ENCODE measurements at regions not wholly inside any gene's neighbourhood (a gene's known extent, or its start where the extent isn't known, plus 50 kb on each side); places are given as distances from the start of the nearest gene placed in this dataset.

DNA sequence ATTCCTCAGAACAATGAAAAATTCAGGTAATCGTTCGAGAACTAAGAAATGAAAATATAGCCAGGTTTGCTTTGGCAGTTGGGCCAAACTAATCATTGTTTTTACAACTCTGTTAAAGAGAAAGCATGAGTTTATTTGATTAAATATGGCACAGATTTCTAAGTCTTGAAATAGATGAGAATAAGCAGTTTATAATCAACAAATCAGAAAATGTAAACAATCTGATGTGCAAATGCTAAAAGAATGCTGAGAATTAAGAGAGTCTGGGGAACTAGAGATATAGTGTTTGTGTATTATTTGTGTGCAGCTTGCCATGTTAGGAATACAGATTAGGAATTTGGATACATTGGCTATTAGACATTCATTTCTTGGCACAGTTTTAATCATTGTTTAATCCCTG is 212.5 kb downstream of the TANC2 start:
- Histone ChIP-seq H3K4me3 (replicated peaks in 1 of 3) (no peak overlapping the region), H3K27ac (no peak overlapping the region), H3K27me3 (no peaks in the 10 kb centered on the region), H3K4me1 (no peaks in the 10 kb centered on the region), H3K36me3 (no peaks in the 10 kb centered on the region), H3K9me3 (no peaks in the 10 kb centered on the region)
- no peak for DNase-seq
- WGBS, 2 donors, result 60 to 72% methylated on average over 2 of the region's 2 CpGs
- intact Hi-C loops (cut with DNase I), result no loop called here
- no peak for TF ChIP-seq POLR2A (IDR thresholded peaks at IDR 0.05)
- TF ChIP-seq, protein P1, sequence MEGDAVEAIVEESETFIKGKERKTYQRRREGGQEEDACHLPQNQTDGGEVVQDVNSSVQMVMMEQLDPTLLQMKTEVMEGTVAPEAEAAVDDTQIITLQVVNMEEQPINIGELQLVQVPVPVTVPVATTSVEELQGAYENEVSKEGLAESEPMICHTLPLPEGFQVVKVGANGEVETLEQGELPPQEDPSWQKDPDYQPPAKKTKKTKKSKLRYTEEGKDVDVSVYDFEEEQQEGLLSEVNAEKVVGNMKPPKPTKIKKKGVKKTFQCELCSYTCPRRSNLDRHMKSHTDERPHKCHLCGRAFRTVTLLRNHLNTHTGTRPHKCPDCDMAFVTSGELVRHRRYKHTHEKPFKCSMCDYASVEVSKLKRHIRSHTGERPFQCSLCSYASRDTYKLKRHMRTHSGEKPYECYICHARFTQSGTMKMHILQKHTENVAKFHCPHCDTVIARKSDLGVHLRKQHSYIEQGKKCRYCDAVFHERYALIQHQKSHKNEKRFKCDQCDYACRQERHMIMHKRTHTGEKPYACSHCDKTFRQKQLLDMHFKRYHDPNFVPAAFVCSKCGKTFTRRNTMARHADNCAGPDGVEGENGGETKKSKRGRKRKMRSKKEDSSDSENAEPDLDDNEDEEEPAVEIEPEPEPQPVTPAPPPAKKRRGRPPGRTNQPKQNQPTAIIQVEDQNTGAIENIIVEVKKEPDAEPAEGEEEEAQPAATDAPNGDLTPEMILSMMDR (IDR thresholded peaks at IDR 0.05), result no peak

DNA sequence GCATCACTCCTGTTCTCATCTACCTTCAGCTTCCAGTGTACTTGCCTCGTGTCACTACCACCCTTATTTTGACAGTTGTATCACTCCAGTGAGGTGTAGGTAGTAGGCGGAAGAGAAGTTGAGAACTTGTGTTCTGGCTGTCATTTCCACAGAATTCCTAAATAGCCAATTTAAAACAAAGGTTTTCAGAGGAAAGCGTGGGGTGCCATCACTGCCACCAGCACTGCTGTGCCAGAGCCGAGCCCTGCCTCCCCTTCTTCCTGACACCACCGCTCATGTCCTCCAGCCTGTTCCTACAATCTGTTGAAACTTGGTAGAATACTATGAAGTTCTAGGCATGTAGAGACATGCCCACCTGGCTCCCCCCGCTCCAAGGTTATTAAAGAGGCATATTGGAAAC is 215.8 kb downstream of the TANC2 start:
- Histone ChIP-seq H3K27me3 (no peaks in the 10 kb centered on the region), H3K36me3 (no peaks in the 10 kb centered on the region)

DNA sequence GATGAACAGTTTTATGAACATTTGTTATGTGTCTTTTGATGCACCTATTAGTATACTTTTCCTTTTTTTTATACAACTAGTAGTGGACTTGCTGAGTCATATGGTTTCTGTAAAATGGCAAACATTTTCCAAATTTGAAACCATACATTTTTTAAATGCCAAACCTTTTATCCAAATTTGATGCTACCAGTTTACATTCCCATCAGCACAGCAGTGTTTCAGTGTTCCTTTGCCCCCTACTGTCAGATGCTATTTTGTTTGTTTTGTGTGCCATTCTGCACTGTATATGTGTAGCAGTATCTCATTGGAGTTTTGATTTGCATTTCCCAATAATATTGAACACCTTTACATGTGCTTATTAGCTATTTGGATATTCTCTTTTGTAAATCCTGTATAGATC is 219.4 kb downstream of the TANC2 start:
- Histone ChIP-seq H3K4me1 (no peaks in the 10 kb centered on the region), H3K27ac (no peak overlapping the region), H3K9me3 (no peaks in the 10 kb centered on the region), H3K36me3 (no peaks in the 10 kb centered on the region), H3K4me3 (replicated peaks in 1 of 3) (no peak overlapping the region), H3K27me3 (no peaks in the 10 kb centered on the region)
- no peak for TF ChIP-seq POLR2A (IDR thresholded peaks at IDR 0.05)
- TF ChIP-seq, protein P1 (IDR thresholded peaks at IDR 0.05), result no peak
- intact Hi-C loops (cut with DNase I), result no loop called here
- no peak for DNase-seq

More for the DNA sequence above, 215.8 kb downstream of the TANC2 start:
- Histone ChIP-seq H3K9me3 (no peaks in the 10 kb centered on the region), H3K27ac (no peak overlapping the region), H3K4me3 (replicated peaks in 1 of 3) (no peak overlapping the region), H3K4me1 (no peaks in the 10 kb centered on the region)
- TF ChIP-seq, protein P1 (IDR thresholded peaks at IDR 0.05), result no peak
- TF ChIP-seq POLR2A (IDR thresholded peaks at IDR 0.05), result no peak
- whole genome bisulfite sequencing, 2 donors, result 94 to 95% methylated on average over 6 of the region's 6 CpGs
- intact Hi-C loops (cut with DNase I), result no loop called here
- no peak for DNase-seq

DNA sequence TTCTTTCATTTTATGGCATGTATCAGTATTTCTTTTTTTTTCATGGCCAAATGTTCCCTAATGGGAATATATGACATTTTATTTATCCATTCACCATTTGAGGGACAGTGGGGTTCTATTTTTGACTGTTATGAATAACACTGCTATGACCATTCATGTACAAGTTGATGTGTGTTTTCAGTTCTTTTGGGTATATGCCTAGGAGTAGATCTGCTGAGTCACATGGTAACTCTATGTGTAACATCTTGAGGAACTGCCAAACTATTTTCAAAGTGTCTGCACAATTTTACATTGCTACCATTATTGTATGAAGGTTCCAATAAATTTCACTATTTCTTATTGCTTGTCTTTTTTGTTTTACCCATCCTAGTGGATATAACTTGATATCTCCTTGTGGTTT is 223.0 kb downstream of the TANC2 start:
- no peak overlapping the region for H3K4me3 ChIP-seq (replicated peaks in 1 of 3)
- no peak for TF ChIP-seq POLR2A (IDR thresholded peaks at IDR 0.05)
- no peak for DNase-seq
- no peak overlapping the region for H3K27ac ChIP-seq
- no peaks in the 10 kb centered on the region for H3K9me3 ChIP-seq
- no peaks in the 10 kb centered on the region for H3K27me3 ChIP-seq
- intact Hi-C loops (cut with DNase I), result no loop called here
- H3K4me1 ChIP-seq, result no peaks in the 10 kb centered on the region
- no peaks in the 10 kb centered on the region for H3K36me3 ChIP-seq

DNA sequence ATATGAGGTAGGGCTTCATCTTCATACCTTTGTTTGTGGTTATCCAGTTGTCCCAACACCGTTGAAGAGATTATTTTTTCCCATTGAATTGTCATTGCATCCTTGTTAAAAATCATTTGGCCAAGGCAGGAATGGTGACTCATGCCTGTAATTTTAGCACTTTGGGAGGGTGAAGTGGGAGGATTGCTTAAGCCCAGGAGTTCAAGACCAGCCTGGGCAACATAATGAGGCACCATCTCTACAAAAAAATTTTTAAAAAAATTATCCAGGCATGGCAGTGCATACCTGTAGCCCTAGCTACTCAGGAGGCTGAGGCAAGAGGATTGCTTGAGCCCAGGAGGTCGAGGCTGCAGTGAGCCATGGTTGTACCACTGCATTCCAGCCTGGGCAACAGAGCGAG is 223.9 kb downstream of the TANC2 start:
- Histone ChIP-seq H3K9me3 (no peaks in the 10 kb centered on the region), H3K36me3 (no peaks in the 10 kb centered on the region), H3K4me3 (replicated peaks in 1 of 3) (no peak overlapping the region), H3K4me1 (no peaks in the 10 kb centered on the region), H3K27ac (no peak overlapping the region), H3K27me3 (no peaks in the 10 kb centered on the region)
- intact Hi-C loops (cut with DNase I), result no loop called here
- WGBS, 2 donors, result 82 to 90% methylated on average over 3 of the region's 3 CpGs
- no peak for TF ChIP-seq POLR2A (IDR thresholded peaks at IDR 0.05)
- TF ChIP-seq, protein P1 (IDR thresholded peaks at IDR 0.05), result no peak
- DNase-seq, result no peak

DNA sequence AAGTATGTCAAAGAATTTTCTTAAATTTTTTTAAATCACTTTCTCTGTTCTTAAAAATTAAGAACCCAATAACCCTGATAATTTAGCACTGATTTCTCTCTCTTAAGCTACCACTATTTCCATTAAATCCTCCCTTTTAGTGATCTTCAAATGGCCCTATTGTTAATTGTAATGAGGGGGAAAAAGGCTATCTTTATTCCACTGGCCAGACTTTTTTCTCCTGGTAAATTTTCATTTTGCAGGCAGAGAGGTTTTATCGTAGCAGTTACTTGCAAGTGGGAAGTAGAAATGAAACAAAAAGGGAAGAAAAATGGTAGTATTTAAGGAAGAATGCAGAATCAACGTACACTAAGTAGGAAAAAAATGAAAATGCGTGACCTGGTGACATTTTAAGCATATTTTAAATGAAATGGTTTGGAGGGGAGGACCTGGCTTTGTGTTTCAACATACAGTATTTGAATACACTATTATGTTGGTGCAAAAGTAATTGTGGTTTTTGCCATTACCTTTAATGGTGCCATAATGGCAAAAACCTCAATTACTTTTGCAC is 224.9 kb downstream of the TANC2 start:
- TF ChIP-seq, protein P1 (IDR thresholded peaks at IDR 0.05), result no peak
- no peak for TF ChIP-seq POLR2A (IDR thresholded peaks at IDR 0.05)
- no peaks in the 10 kb centered on the region for H3K27me3 ChIP-seq
- H3K27ac ChIP-seq, result no peak overlapping the region
- no peaks in the 10 kb centered on the region for H3K9me3 ChIP-seq
- no peaks in the 10 kb centered on the region for H3K4me1 ChIP-seq
- no peaks in the 10 kb centered on the region for H3K36me3 ChIP-seq
- no peak overlapping the region for H3K4me3 ChIP-seq (replicated peaks in 1 of 3)
- 83% methylated on average over 3 of the region's 3 CpGs for whole genome bisulfite sequencing, 2 donors
- intact Hi-C loops (cut with DNase I), result no loop called here
- DNase-seq, result no peak

All from thyroid gland (tissue), 4 donors.